HepG2 (cell line): ENCODE measurements at regions not wholly inside any gene's neighbourhood (a gene's known extent, or its start where the extent isn't known, plus 50 kb on each side); places are given as distances from the start of the nearest gene placed in this dataset.

Experiments used
- ATAC-seq: fragments of 200-7000 bp; cut with Tn5 transposase; 3 replicates; pipeline ENCODE4 v1.9.1; 2020; ENCODE audit warnings: mild to moderate bottlenecking, moderate library complexity
- BruUV-seq: library from RNA; stranded (reverse); fragments of 400-500 nt; replicated peaks from 2 replicates; lab custom pipeline; 2021; lab: Mats Ljungman, UMichigan
- CTCF ChIA-PET: fragments of 300-600 bp; formaldehyde crosslinking; extraction: SDS; loops from one replicate; lab custom pipeline; 2021; ENCODE audit warnings: low total read pairs, inconsistent platforms, low intra/inter-chr PET ratio; lab: Yijun Ruan, JAX
- POLR2A ChIA-PET: fragments of 350-600 bp; sonication (Branson Sonifier 250); formaldehyde crosslinking; loops from one replicate; lab custom pipeline; 2020; ENCODE audit warnings: antibody characterized with exemption, inconsistent platforms; lab: Yijun Ruan, JAX
- DNase-seq: peaks from one replicate; pipeline ENCODE4 v3.0.0-alpha.2; 2015; ENCODE audit warnings: low spot score
- FAIRE-seq: peaks from 3 replicates; lab custom pipeline; 2011; peaks lifted over from hg19 to GRCh38; lab: Jason Lieb, UNC
- H2AFZ ChIP-seq: one replicate; pipeline ENCODE4 v1.6.1; 2011; ENCODE audit warnings: low read length, inconsistent platforms
- H3K27ac ChIP-seq: fragments of 300-600 bp; 3 replicates; pipeline ENCODE4 v1.8.0; 2011; ENCODE audit warnings: mixed run types, mild to moderate bottlenecking, mixed read lengths, low read length, inconsistent platforms; ENCODE audit not compliant: insufficient read depth; ENCODE audit errors: extremely low read length
- H3K27me3 ChIP-seq, 2 experiments: fragments of 200-600 bp in 1 of 2; 2 replicates in 1 of 2; 3 replicates in 1 of 2; pipeline versions ENCODE4 v1.6.0 to v1.8.0; 2011; ENCODE audit warnings: low read length in 2 of 2, mild to moderate bottlenecking in 2 of 2, moderate library complexity in 2 of 2, inconsistent platforms in 1 of 2; ENCODE audit not compliant: insufficient read depth in 2 of 2, control insufficient read depth in 1 of 2
- H3K36me3 ChIP-seq, 2 experiments: fragments of 200-600 bp in 1 of 2; replicated peaks in 1 of 2; 2 replicates in 1 of 2; 3 replicates in 1 of 2; pipeline versions ENCODE4 v1.5.1 to v1.8.0; 2011; ENCODE audit warnings: low read length in 2 of 2, inconsistent platforms in 1 of 2; ENCODE audit not compliant: insufficient read depth in 2 of 2, control insufficient read depth in 1 of 2
- H3K4me1 ChIP-seq: 2 replicates; pipeline ENCODE4 v1.5.1; 2012; ENCODE audit warnings: low read length, inconsistent platforms; ENCODE audit not compliant: insufficient read depth
- H3K4me2 ChIP-seq: 2 replicates; pipeline ENCODE4 v1.6.0; 2011; ENCODE audit warnings: low read depth, low read length, inconsistent platforms
- H3K4me3 ChIP-seq, 3 experiments: fragments of 200-600 bp in 1 of 3; sonication (generic), shearing (Covaris generic) in 1 of 3; replicated peaks in 1 of 3; 2 replicates each; pipeline ENCODE4 v1.5.1; 2011 to 2016; ENCODE audit warnings: low read length in 3 of 3, inconsistent platforms in 2 of 3, low read depth in 2 of 3, mild to moderate bottlenecking in 2 of 3, control low read depth in 1 of 3, mixed read lengths in 1 of 3; ENCODE audit not compliant: insufficient read depth in 1 of 3
- H3K79me2 ChIP-seq: one replicate; pipeline ENCODE4 v1.6.1; 2011; ENCODE audit warnings: low read length, inconsistent platforms; ENCODE audit not compliant: insufficient read depth
- H3K9ac ChIP-seq: 2 replicates; pipeline ENCODE4 v1.6.0; 2011; ENCODE audit warnings: mild to moderate bottlenecking, low read depth, low read length, inconsistent platforms; ENCODE audit not compliant: insufficient read depth
- H3K9me3 ChIP-seq: 2 replicates; pipeline ENCODE4 v1.5.1; 2012; ENCODE audit warnings: mild to moderate bottlenecking, low read length
- H4K20me1 ChIP-seq: 2 replicates; pipeline ENCODE4 v1.6.0; 2011; ENCODE audit warnings: inconsistent platforms, mild to moderate bottlenecking, low read length, moderate library complexity; ENCODE audit not compliant: insufficient read depth
- ATF1 ChIP-seq: IDR thresholded peaks from 2 replicates; pipeline ENCODE4 v1.6.1; 2016; ENCODE audit warnings: mild to moderate bottlenecking, control low read depth
- CHD2 ChIP-seq: IDR thresholded peaks from 2 replicates; pipeline ENCODE4 v1.6.1; 2011; ENCODE audit warnings: low read depth, low read length, improper control_type of control experiment
- FOXA1 ChIP-seq, 2 experiments: fragments of 450-650 bp in 1 of 2; sonication (generic) in 1 of 2; formaldehyde crosslinking in 1 of 2; IDR thresholded peaks; 2 replicates each; pipeline versions ENCODE4 v1.4.0 to v1.6.1; 2016 to 2020; ENCODE audit warnings: missing genetic modification reagents in 1 of 2
- GPN1 ChIP-seq: sonication (generic); formaldehyde crosslinking; IDR thresholded peaks from 2 replicates; pipeline ENCODE4 v1.5.1; 2020; ENCODE audit warnings: missing genetic modification reagents, borderline replicate concordance
- HDAC2 ChIP-seq: sonication (generic); formaldehyde crosslinking; IDR thresholded peaks from 2 replicates; pipeline ENCODE4 v1.4.0; 2020; ENCODE audit warnings: missing genetic modification reagents
- HMG20A ChIP-seq: IDR thresholded peaks from 2 replicates; pipeline ENCODE4 v1.6.1; 2016; ENCODE audit warnings: borderline replicate concordance
- HOXA7 ChIP-seq: sonication (generic); formaldehyde crosslinking; IDR thresholded peaks from 2 replicates; pipeline ENCODE4 v1.8.1; 2022; ENCODE audit warnings: mild to moderate bottlenecking, missing genetic modification reagents, moderate library complexity
- KAT2B ChIP-seq: fragments of 150-350 bp; IDR thresholded peaks from 2 replicates; pipeline ENCODE4 v1.6.1; 2014; ENCODE audit warnings: low read depth, low read length, borderline replicate concordance
- NFRKB ChIP-seq: fragments of 450-650 bp; IDR thresholded peaks from 2 replicates; pipeline ENCODE4 v1.6.1; 2017
- SYNCRIP ChIP-seq: fragments of 200-400 bp; formaldehyde crosslinking; IDR thresholded peaks from 2 replicates; pipeline ENCODE4 v1.6.1; 2018; ENCODE audit warnings: mild to moderate bottlenecking, low read depth, low read length; ENCODE audit not compliant: insufficient read depth
- ZNF136 ChIP-seq: sonication (generic); formaldehyde crosslinking; IDR thresholded peaks from 2 replicates; pipeline ENCODE4 v1.8.1; 2022; ENCODE audit warnings: low read depth, mild to moderate bottlenecking, moderate library complexity, missing genetic modification reagents
- ZNF253 ChIP-seq: sonication (generic); formaldehyde crosslinking; IDR thresholded peaks from 2 replicates; pipeline ENCODE4 v1.8.0; 2022; ENCODE audit warnings: mild to moderate bottlenecking, missing genetic modification reagents, borderline replicate concordance
- ZNF34 ChIP-seq: sonication (generic); formaldehyde crosslinking; IDR thresholded peaks from 2 replicates; pipeline ENCODE4 v1.4.0; 2020; ENCODE audit warnings: mild to moderate bottlenecking, missing genetic modification reagents, borderline replicate concordance
- ZNF501 ChIP-seq: sonication (generic); formaldehyde crosslinking; IDR thresholded peaks from 2 replicates; pipeline ENCODE4 v1.5.1; 2020; ENCODE audit warnings: mild to moderate bottlenecking, moderate library complexity, missing genetic modification reagents
- WGBS: methylation state at CpG from one replicate; pipeline ENCODE4 v1.1.6; 2017; ENCODE audit warnings: low lambda C conversion rate; 5-methylcytosine and 5-hydroxymethylcytosine counted together
- in situ Hi-C: cut with HindIII; loops from 2 replicates; pipeline ENCODE4 v1.10.0; 2017; ENCODE audit warnings: low pct_unique_long_range_greater_than_20kb; ENCODE audit not compliant: extremely low pct_ligation_motif_present
- intact Hi-C: fragments of 100-400 bp; cut with micrococcal nuclease; formaldehyde crosslinking; loops from one replicate; pipeline ENCODE4 v1.10.0; 2022; ENCODE audit not compliant: unreplicated experiment
- TF ChIP-seq, protein P1 (sequence below): sonication (generic); formaldehyde crosslinking; IDR thresholded peaks from 2 replicates; pipeline ENCODE4 v1.8.1; 2023; ENCODE audit warnings: mild to moderate bottlenecking, inconsistent platforms, moderate library complexity, missing genetic modification reagents, borderline replicate concordance
- TF ChIP-seq, protein P2 (sequence below): sonication (generic); formaldehyde crosslinking; IDR thresholded peaks from 2 replicates; pipeline ENCODE4 v1.9.0; 2021; ENCODE audit warnings: missing genetic modification reagents, borderline replicate concordance
- TF ChIP-seq, protein P3 (sequence below): sonication (generic); formaldehyde crosslinking; IDR thresholded peaks from 2 replicates; pipeline ENCODE4 v1.4.0; 2020; ENCODE audit warnings: mild to moderate bottlenecking, missing genetic modification reagents
- TF ChIP-seq, protein P4 (sequence below): sonication (generic); formaldehyde crosslinking; IDR thresholded peaks from 2 replicates; pipeline ENCODE4 v1.8.0; 2022; ENCODE audit warnings: mild to moderate bottlenecking, missing genetic modification reagents; ENCODE audit not compliant: insufficient replicate concordance

DNA sequence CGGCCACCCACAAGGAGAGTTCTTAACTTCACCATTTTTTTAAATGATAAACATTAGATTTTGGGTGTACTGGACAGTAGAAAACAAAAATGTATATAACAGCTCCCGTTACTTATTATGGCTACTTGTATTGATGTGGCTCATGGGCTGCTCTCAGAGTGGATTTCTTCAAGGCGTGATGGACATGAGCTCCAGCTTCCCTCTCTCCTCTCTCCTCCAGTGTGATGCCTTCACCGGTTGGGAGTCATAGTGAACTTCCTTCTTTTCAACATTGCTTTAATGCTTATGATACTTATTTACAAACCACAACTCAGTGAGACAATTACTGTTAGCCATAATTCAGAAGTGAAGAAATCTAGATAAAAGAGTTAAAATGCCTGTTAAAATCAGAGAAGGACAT is 515.2 kb downstream of the RNF144A start:
- WGBS, result 43% methylated on average over 4 of the region's 4 CpGs
- ChIA-PET CTCF (no interaction called here), POLR2A (no interaction called here)
- H3K4me2 ChIP-seq, result no peak overlapping the region
- H3K27me3 ChIP-seq, result 0 out of 5 replicates have a peak, but pooled peaks cover 0 to 3% of the 10 kb centered on the region in 2 experiments
- H3K4me1 ChIP-seq, result no peaks in the 10 kb centered on the region
- no peak for FAIRE-seq
- no peaks in the 10 kb centered on the region for H3K79me2 ChIP-seq
- H2AFZ ChIP-seq, result no peak overlapping the region
- in situ Hi-C loops, result no loop called here
- H3K9ac ChIP-seq, result no peak overlapping the region
- intact Hi-C loops, result no loop called here
- TF ChIP-seq CHD2, result no peak
- no peak for TF ChIP-seq ATF1
- TF ChIP-seq, protein P1, sequence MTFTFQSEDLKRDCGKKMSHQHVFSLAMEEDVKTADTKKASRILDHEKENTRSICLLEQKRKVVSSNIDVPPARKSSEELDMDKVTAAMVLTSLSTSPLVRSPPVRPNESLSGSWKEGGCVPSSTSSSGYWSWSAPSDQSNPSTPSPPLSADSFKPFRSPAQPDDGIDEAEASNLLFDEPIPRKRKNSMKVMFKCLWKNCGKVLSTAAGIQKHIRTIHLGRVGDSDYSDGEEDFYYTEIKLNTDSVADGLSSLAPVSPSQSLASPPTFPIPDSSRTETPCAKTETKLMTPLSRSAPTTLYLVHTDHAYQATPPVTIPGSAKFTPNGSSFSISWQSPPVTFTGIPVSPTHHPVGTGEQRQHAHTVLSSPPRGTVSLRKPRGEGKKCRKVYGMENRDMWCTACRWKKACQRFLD (CRISPR knock-in tag), result no peak
- no peak for TF ChIP-seq GPN1
- TF ChIP-seq ZNF253 (CRISPR knock-in tag), result no peak
- TF ChIP-seq KAT2B, result no peak
- TF ChIP-seq HDAC2 (CRISPR knock-in tag), result no peak
- no peak for TF ChIP-seq ZNF501 (CRISPR knock-in tag)
- TF ChIP-seq HMG20A (CRISPR knock-in tag), result no peak
- no peak for TF ChIP-seq FOXA1 (IDR thresholded peaks at IDR 0.05)
- no peak for TF ChIP-seq FOXA1 (CRISPR knock-in tag; IDR thresholded peaks at IDR 0.05)
- TF ChIP-seq ZNF136 (CRISPR knock-in tag), result no peak
- TF ChIP-seq ZNF34 (CRISPR knock-in tag), result no peak
- no peak for TF ChIP-seq SYNCRIP
- no peak for TF ChIP-seq NFRKB
- TF ChIP-seq, protein P2, sequence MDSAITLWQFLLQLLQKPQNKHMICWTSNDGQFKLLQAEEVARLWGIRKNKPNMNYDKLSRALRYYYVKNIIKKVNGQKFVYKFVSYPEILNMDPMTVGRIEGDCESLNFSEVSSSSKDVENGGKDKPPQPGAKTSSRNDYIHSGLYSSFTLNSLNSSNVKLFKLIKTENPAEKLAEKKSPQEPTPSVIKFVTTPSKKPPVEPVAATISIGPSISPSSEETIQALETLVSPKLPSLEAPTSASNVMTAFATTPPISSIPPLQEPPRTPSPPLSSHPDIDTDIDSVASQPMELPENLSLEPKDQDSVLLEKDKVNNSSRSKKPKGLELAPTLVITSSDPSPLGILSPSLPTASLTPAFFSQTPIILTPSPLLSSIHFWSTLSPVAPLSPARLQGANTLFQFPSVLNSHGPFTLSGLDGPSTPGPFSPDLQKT (CRISPR knock-in tag), result no peak
- TF ChIP-seq, protein P3, sequence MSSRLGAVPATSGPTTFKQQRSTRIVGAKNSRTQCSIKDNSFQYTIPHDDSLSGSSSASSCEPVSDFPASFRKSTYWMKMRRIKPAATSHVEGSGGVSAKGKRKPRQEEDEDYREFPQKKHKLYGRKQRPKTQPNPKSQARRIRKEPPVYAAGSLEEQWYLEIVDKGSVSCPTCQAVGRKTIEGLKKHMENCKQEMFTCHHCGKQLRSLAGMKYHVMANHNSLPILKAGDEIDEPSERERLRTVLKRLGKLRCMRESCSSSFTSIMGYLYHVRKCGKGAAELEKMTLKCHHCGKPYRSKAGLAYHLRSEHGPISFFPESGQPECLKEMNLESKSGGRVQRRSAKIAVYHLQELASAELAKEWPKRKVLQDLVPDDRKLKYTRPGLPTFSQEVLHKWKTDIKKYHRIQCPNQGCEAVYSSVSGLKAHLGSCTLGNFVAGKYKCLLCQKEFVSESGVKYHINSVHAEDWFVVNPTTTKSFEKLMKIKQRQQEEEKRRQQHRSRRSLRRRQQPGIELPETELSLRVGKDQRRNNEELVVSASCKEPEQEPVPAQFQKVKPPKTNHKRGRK (CRISPR knock-in tag), result no peak
- TF ChIP-seq HOXA7, result no peak
- TF ChIP-seq, protein P4, sequence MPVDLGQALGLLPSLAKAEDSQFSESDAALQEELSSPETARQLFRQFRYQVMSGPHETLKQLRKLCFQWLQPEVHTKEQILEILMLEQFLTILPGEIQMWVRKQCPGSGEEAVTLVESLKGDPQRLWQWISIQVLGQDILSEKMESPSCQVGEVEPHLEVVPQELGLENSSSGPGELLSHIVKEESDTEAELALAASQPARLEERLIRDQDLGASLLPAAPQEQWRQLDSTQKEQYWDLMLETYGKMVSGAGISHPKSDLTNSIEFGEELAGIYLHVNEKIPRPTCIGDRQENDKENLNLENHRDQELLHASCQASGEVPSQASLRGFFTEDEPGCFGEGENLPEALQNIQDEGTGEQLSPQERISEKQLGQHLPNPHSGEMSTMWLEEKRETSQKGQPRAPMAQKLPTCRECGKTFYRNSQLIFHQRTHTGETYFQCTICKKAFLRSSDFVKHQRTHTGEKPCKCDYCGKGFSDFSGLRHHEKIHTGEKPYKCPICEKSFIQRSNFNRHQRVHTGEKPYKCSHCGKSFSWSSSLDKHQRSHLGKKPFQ (CRISPR knock-in tag), result no peak
- no peak overlapping the region for H3K27ac ChIP-seq
- no peaks in the 10 kb centered on the region for H3K36me3 ChIP-seq
- H4K20me1 ChIP-seq, result no peaks in the 10 kb centered on the region
- DNase-seq, result no peak
- no peak for ATAC-seq
- H3K4me3 ChIP-seq, result no peak overlapping the region
- peaks cover 10% of the 10 kb centered on the region for H3K9me3 ChIP-seq
- BruUV-seq, result no TSS peak
